OCI-LY1 (cell line): ENCODE measurements at regions not wholly inside any gene's neighbourhood (a gene's known extent, or its start where the extent isn't known, plus 50 kb on each side); places are given as distances from the start of the nearest gene placed in this dataset.

ENCODE experiments used
- CTCF ChIP-seq: fragments of 200-600 bp; sonication (generic), shearing (Covaris generic); IDR thresholded peaks from 2 replicates; pipeline ENCODE4 v1.5.1; 2017; ENCODE audit warnings: mild to moderate bottlenecking, antibody characterized with exemption, low read length, moderate library complexity, mixed read lengths
- EZH2 ChIP-seq: fragments of 200-600 bp; sonication (generic), shearing (Covaris generic); IDR thresholded peaks from 2 replicates; pipeline ENCODE4 v1.8.0; 2017; ENCODE audit warnings: borderline replicate concordance, mixed run types, mild to moderate bottlenecking, antibody characterized with exemption, low read length, moderate library complexity, mixed read lengths

- TF ChIP-seq CTCF (no peak), EZH2 (no peak)
Observed at GRCh38 chr4:149890531-149890930, 74.9 kb upstream of the IQCM start.
